ENCODE measurements at regions not wholly inside any gene's neighbourhood (a gene's known extent, or its start where the extent isn't known, plus 50 kb on each side); places are given as distances from the start of the nearest gene placed in this dataset.

DNA sequence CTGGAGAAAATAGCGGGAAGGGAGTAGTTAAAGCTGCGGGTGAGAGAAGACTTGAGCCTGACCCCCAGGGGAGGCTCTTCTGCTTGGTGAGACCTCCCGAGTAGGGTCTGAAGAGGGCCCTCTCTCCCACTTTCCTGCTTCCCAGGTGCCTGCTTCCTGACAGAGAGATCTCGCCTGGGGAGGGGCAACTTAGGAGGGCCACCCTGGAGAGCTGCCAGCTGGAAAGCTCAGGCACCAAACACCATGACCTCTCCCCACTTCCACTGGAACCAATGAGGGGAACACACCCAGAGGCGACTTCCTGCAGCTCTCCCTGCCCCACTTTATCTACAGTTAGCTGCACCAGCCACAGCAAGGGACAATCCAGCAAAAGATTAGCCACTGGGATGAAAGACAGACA, 208.0 kb downstream of the TBXT start:
- intact Hi-C loops (cut with DNase I), result no loop called here
- Histone ChIP-seq H3K4me1 (replicated peaks) (no peaks in the 10 kb centered on the region), H3K27ac (no peak overlapping the region), H3K36me3 (no peaks in the 10 kb centered on the region), H3K27me3 (replicated peaks; ENCODE audit: insufficient read depth) (peaks cover 4% of the 10 kb centered on the region), H3K4me3 (no peak overlapping the region), H3K9me3 (no peaks in the 10 kb centered on the region)
- no peak for DNase-seq (ENCODE audit: low spot score)
- TF ChIP-seq, protein P1, sequence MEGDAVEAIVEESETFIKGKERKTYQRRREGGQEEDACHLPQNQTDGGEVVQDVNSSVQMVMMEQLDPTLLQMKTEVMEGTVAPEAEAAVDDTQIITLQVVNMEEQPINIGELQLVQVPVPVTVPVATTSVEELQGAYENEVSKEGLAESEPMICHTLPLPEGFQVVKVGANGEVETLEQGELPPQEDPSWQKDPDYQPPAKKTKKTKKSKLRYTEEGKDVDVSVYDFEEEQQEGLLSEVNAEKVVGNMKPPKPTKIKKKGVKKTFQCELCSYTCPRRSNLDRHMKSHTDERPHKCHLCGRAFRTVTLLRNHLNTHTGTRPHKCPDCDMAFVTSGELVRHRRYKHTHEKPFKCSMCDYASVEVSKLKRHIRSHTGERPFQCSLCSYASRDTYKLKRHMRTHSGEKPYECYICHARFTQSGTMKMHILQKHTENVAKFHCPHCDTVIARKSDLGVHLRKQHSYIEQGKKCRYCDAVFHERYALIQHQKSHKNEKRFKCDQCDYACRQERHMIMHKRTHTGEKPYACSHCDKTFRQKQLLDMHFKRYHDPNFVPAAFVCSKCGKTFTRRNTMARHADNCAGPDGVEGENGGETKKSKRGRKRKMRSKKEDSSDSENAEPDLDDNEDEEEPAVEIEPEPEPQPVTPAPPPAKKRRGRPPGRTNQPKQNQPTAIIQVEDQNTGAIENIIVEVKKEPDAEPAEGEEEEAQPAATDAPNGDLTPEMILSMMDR (IDR thresholded peaks at IDR 0.05), result no peak
- TF ChIP-seq POLR2AphosphoS5 (IDR thresholded peaks at IDR 0.05) (no peak), POLR2A (IDR thresholded peaks at IDR 0.05) (no peak)
- WGBS, result 79% methylated on average over 5 of the region's 5 CpGs

DNA sequence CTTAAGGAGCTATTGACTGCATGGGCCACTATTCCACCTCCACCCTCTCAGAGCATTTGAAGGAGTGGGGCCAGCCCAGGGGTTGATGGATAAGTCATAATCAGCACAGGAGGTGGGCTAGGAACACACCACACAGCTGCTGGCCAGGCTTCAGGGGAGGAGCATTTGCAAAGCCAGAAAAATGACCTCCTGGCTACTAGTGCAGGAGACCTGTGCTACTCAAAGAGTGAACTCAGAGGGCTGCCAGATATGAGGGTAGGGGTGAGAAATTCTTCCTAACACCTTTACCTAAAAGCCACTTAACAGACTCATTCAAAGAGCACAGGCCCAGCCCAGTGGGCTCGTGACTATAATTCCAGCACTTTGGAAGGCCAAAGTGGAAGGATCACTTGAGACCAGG, 210.8 kb downstream of the TBXT start:
- Histone ChIP-seq H3K27ac (no peak overlapping the region), H3K27me3 (replicated peaks; ENCODE audit: insufficient read depth) (peaks cover 1% of the 10 kb centered on the region), H3K36me3 (no peaks in the 10 kb centered on the region), H3K4me3 (no peak overlapping the region), H3K9me3 (no peaks in the 10 kb centered on the region), H3K4me1 (replicated peaks) (no peaks in the 10 kb centered on the region)
- DNase-seq (ENCODE audit: low spot score), result no peak
- intact Hi-C loops (cut with DNase I), result no loop called here
- no peak for TF ChIP-seq POLR2AphosphoS5 (IDR thresholded peaks at IDR 0.05)
- TF ChIP-seq, protein P1 (IDR thresholded peaks at IDR 0.05), result no peak
- TF ChIP-seq POLR2A (IDR thresholded peaks at IDR 0.05), result no peak
- WGBS, result 76% methylated on average over 1 of the region's 1 CpG

DNA sequence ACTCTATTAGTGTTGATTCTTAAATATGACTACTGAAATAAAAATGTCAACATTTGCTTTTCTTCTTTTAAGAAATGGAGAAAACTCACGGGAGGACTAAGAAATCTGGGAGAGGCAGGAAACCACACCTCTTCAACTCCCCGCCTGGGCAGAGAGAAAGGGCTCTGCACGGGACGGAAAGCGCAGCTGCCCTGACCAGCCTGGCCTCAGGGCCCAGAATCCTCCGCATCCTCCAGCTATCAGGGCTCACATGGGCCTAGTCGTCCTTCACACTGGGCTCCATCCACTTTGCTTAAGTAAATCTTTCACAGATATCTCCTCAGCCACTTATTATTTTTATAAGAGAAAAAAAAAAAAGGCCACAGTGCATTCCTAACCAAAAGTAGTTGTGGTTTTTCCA, 215.1 kb downstream of the TBXT start:
- WGBS, result 64% methylated on average over 7 of the region's 7 CpGs
- H3K9me3 ChIP-seq, result no peaks in the 10 kb centered on the region
- no peaks in the 10 kb centered on the region for H3K36me3 ChIP-seq
- H3K4me3 ChIP-seq, result no peak overlapping the region
- intact Hi-C loops (cut with DNase I), result no loop called here
- DNase-seq (ENCODE audit: low spot score), result no peak
- TF ChIP-seq POLR2A (IDR thresholded peaks at IDR 0.05), result no peak
- TF ChIP-seq, protein P1 (IDR thresholded peaks at IDR 0.05), result no peak
- no peak for TF ChIP-seq POLR2AphosphoS5 (IDR thresholded peaks at IDR 0.05)
- H3K27ac ChIP-seq, result no peak overlapping the region
- H3K27me3 ChIP-seq (replicated peaks; ENCODE audit: insufficient read depth), result peaks cover 2% of the 10 kb centered on the region
- H3K4me1 ChIP-seq (replicated peaks), result no peaks in the 10 kb centered on the region

DNA sequence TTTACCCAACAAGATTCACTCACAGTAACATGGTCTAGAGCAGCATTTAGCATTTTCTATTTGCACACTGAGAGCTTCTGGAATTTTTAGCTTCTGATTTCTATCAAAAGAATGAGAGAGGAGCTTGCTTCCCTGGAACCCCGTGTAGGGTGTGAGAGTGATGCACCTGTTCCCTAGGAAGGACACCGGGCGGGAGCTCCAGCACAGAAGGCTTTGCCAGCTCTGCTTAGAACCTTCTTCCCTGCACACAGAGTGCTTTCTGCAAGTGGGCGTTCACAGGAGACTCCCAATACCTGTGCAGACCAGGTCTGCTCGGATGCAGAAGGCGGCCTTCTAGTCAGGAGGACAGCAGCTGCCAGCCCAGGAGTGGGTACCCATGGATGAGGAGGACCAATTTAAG, 217.3 kb downstream of the TBXT start:
- Histone ChIP-seq H3K4me3 (no peak overlapping the region), H3K4me1 (replicated peaks) (no peaks in the 10 kb centered on the region), H3K36me3 (no peaks in the 10 kb centered on the region), H3K9me3 (no peaks in the 10 kb centered on the region), H3K27ac (no peak overlapping the region), H3K27me3 (replicated peaks; ENCODE audit: insufficient read depth) (peaks cover 2% of the 10 kb centered on the region)
- DNase-seq (ENCODE audit: low spot score), result no peak
- WGBS, result 67% methylated on average over 6 of the region's 6 CpGs
- TF ChIP-seq, protein P1 (IDR thresholded peaks at IDR 0.05), result no peak
- TF ChIP-seq POLR2A (IDR thresholded peaks at IDR 0.05) (no peak), POLR2AphosphoS5 (IDR thresholded peaks at IDR 0.05) (no peak)
- intact Hi-C loops (cut with DNase I), result no loop called here

DNA sequence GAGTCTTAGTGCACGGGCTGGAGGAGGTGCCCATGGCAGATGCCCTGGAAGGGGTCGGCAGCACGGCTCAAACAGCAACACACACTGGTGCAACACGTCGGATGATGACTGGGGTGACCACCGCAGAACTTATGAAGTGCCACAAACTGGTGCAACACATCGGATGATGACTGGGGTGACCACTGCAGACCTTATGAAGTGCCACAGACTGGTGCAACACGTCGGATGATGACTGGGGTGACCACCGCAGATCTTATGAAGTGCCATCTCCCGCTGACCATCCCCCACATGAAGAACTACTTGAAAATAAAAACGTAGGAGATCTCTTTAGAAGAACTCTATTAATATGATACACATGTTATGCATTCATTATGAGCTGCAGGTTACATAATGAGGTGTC, 218.3 kb downstream of the TBXT start:
- intact Hi-C loops (cut with DNase I), result no loop called here
- Histone ChIP-seq H3K27ac (no peak overlapping the region), H3K9me3 (no peaks in the 10 kb centered on the region), H3K4me1 (replicated peaks) (no peaks in the 10 kb centered on the region), H3K27me3 (replicated peaks; ENCODE audit: insufficient read depth) (peaks cover 2% of the 10 kb centered on the region), H3K36me3 (no peaks in the 10 kb centered on the region), H3K4me3 (no peak overlapping the region)
- no peak for DNase-seq (ENCODE audit: low spot score)
- TF ChIP-seq POLR2A (IDR thresholded peaks at IDR 0.05), result no peak
- TF ChIP-seq, protein P1 (IDR thresholded peaks at IDR 0.05), result no peak
- TF ChIP-seq POLR2AphosphoS5 (IDR thresholded peaks at IDR 0.05), result no peak
- WGBS, result 90% methylated on average over 12 of the region's 12 CpGs

Data from prostate gland (tissue), 2 donors.